DOHH2 (cell line): ENCODE measurements at regions not wholly inside any gene's neighbourhood (a gene's known extent, or its start where the extent isn't known, plus 50 kb on each side); places are given as distances from the start of the nearest gene placed in this dataset.

Experiments used
- H3F3A ChIP-seq: fragments of 200-600 bp; sonication (generic), shearing (Covaris generic); 2 replicates; pipeline ENCODE4 v1.6.0; 2016; ENCODE audit warnings: antibody characterized with exemption, mild to moderate bottlenecking; ENCODE audit not compliant: control insufficient read depth, insufficient read depth
- H3K27ac ChIP-seq: fragments of 200-600 bp; sonication (generic); 2 replicates; pipeline ENCODE4 v1.5.1; 2014; ENCODE audit warnings: low read depth, mild to moderate bottlenecking, low read length, moderate library complexity
- H3K27me3 ChIP-seq: fragments of 200-600 bp; sonication (generic); 2 replicates; pipeline ENCODE4 v1.6.1; 2014; ENCODE audit warnings: mild to moderate bottlenecking, low read length, mixed read lengths; ENCODE audit not compliant: control insufficient read depth
- H3K36me3 ChIP-seq: fragments of 200-600 bp; sonication (generic); 2 replicates; pipeline ENCODE4 v1.6.1; 2014; ENCODE audit warnings: mild to moderate bottlenecking, low read length, moderate library complexity, mixed read lengths; ENCODE audit not compliant: control insufficient read depth
- H3K4me1 ChIP-seq: fragments of 200-600 bp; sonication (generic); 2 replicates; pipeline ENCODE4 v1.6.1; 2014; ENCODE audit warnings: mild to moderate bottlenecking, low read length, mixed read lengths; ENCODE audit not compliant: control insufficient read depth
- H3K4me2 ChIP-seq: fragments of 200-600 bp; sonication (generic); 2 replicates; pipeline ENCODE4 v1.6.0; 2014; ENCODE audit warnings: mild to moderate bottlenecking, low read length, moderate library complexity
- H3K4me3 ChIP-seq: fragments of 200-600 bp; sonication (generic); 2 replicates; pipeline ENCODE4 v1.5.1; 2014; ENCODE audit warnings: mild to moderate bottlenecking, low read length, mixed read lengths
- H3K79me2 ChIP-seq: fragments of 200-600 bp; sonication (generic); 2 replicates; pipeline ENCODE4 v1.6.1; 2014; ENCODE audit warnings: mild to moderate bottlenecking, low read length, mixed read lengths; ENCODE audit not compliant: control insufficient read depth
- H3K9me2 ChIP-seq: fragments of 200-600 bp; sonication (generic); replicated peaks from 2 replicates; pipeline ENCODE4 v1.6.1; 2014; ENCODE audit warnings: mild to moderate bottlenecking, low read length, mixed read lengths; ENCODE audit not compliant: control insufficient read depth
- H3K9me3 ChIP-seq: fragments of 200-600 bp; sonication (generic); 2 replicates; pipeline ENCODE4 v1.6.1; 2014; ENCODE audit warnings: antibody characterized with exemption, low read length, mixed read lengths; ENCODE audit not compliant: control insufficient read depth, insufficient read depth
- H4K20me1 ChIP-seq: fragments of 200-600 bp; sonication (generic); 2 replicates; pipeline ENCODE4 v1.6.0; 2014; ENCODE audit warnings: low read depth, mild to moderate bottlenecking, antibody characterized with exemption, low read length, moderate library complexity; ENCODE audit not compliant: control insufficient read depth, insufficient read depth
- CTCF ChIP-seq: fragments of 200-600 bp; sonication (generic); IDR thresholded peaks from one replicate; pipeline ENCODE4 v1.5.1; 2014; ENCODE audit warnings: antibody characterized with exemption, mild to moderate bottlenecking, low read depth, low read length; ENCODE audit not compliant: poor library complexity, severe bottlenecking
- EZH2phosphoT487 ChIP-seq: fragments of 200-600 bp; sonication (generic); IDR thresholded peaks from 2 replicates; pipeline ENCODE4 v1.6.1; 2017; ENCODE audit warnings: borderline replicate concordance, mild to moderate bottlenecking, antibody characterized with exemption, low read length, moderate library complexity, mixed read lengths

GRCh38 chr1:234907208-234907939 lies 221.3 kb downstream of the TOMM20 start:
- no peaks in the 10 kb centered on the region for H3F3A ChIP-seq
- H3K79me2 ChIP-seq: no peaks in the 10 kb centered on the region
- H3K36me3 ChIP-seq: no peaks in the 10 kb centered on the region
- H3K9me3 ChIP-seq: no peaks in the 10 kb centered on the region
- TF ChIP-seq EZH2phosphoT487: no peak
- no peak for TF ChIP-seq CTCF
- H3K4me2 ChIP-seq: no peak overlapping the region
- H4K20me1 ChIP-seq: no peaks in the 10 kb centered on the region
- H3K27ac ChIP-seq: no peak overlapping the region
- no peaks in the 10 kb centered on the region for H3K4me1 ChIP-seq
- peaks cover 4% of the 10 kb centered on the region for H3K27me3 ChIP-seq
- H3K4me3 ChIP-seq: no peak overlapping the region
- H3K9me2 ChIP-seq: no peaks in the 10 kb centered on the region

GRCh38 chr1:234906654-234907053 lies 222.0 kb downstream of the TOMM20 start:
- H3K9me2 ChIP-seq: no peaks in the 10 kb centered on the region
- H3K27ac ChIP-seq: no peak overlapping the region
- no peaks in the 10 kb centered on the region for H3F3A ChIP-seq
- no peaks in the 10 kb centered on the region for H3K36me3 ChIP-seq
- no peaks in the 10 kb centered on the region for H4K20me1 ChIP-seq
- TF ChIP-seq EZH2phosphoT487 (no peak), CTCF (no peak)
- H3K4me3 ChIP-seq: no peak overlapping the region
- H3K79me2 ChIP-seq: no peaks in the 10 kb centered on the region
- H3K27me3 ChIP-seq: peaks cover 4% of the 10 kb centered on the region
- no peaks in the 10 kb centered on the region for H3K9me3 ChIP-seq
- H3K4me2 ChIP-seq: no peak overlapping the region
- H3K4me1 ChIP-seq: no peaks in the 10 kb centered on the region

- H3K9me2 ChIP-seq: no peaks in the 10 kb centered on the region
- no peaks in the 10 kb centered on the region for H4K20me1 ChIP-seq
- H3K79me2 ChIP-seq: no peaks in the 10 kb centered on the region
- peaks cover 4% of the 10 kb centered on the region for H3K27me3 ChIP-seq
- no peaks in the 10 kb centered on the region for H3K4me1 ChIP-seq
- no peak overlapping the region for H3K4me3 ChIP-seq
- TF ChIP-seq EZH2phosphoT487 (no peak), CTCF (no peak)
- H3K4me2 ChIP-seq: no peak overlapping the region
- no peaks in the 10 kb centered on the region for H3K9me3 ChIP-seq
- no peaks in the 10 kb centered on the region for H3F3A ChIP-seq
- no peaks in the 10 kb centered on the region for H3K36me3 ChIP-seq
- H3K27ac ChIP-seq: no peak overlapping the region
Observed at GRCh38 chr1:234902774-234903547, 225.7 kb downstream of the TOMM20 start.
